ENCODE measurements at regions not wholly inside any gene's neighbourhood (a gene's known extent, or its start where the extent isn't known, plus 50 kb on each side); places are given as distances from the start of the nearest gene placed in this dataset.
A peak's percentile ranks its signal among the peaks of the same experiment; 100 is the strongest.

DNA sequence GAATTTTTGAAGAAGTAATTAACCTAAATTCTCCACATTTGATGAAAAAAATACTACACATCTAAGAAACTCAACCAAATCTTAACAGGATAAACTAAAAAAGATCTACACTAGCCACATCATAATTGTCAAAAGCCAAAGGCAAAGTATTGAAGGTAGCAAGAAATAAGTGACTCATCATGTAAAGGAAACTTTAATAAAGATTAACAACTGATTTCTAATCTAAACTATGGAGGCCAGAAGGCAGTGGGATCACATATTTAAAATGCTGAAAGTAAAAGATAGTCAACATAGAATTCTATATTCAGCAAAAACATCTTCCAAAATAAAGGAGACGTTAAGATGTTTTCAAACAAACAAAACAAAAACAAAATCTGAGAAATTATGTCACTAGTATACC, 2002.9 kb downstream of the MAT2B start:
- Mint-ChIP-seq H3K27me3 (no peaks in the 10 kb centered on the region), H3K9me3 (peaks cover 8 to 14% of the 10 kb centered on the region in 2 donors), H3K4me1 (no peaks in the 10 kb centered on the region), H3K27ac (no peak overlapping the region), H3K4me3 (no peak overlapping the region), H3K36me3 (no peaks in the 10 kb centered on the region)
- DNase-seq (no peak), ATAC-seq (replicated peaks) (no peak)

DNA sequence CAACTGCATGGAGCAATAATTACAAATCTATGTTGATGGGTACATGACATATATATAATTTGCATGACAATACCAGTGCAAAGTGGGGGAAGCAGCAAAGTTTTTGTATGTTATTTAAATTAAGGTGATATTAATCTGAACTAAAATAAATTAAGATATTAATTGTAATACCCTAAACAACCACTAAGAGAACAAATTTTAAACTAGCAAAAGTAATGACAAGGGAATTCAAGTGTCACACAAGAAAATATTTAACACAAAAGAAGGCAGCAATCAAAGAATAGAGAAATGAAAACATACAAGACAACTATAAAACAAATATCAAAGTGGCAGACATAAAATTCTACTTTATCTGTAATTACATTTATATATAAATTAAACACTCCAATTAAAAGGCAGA, 2003.4 kb downstream of the MAT2B start:
- Mint-ChIP-seq H3K4me3 (no peak overlapping the region), H3K9me3 (peaks cover 8 to 14% of the 10 kb centered on the region in 2 donors), H3K4me1 (no peaks in the 10 kb centered on the region), H3K27me3 (no peaks in the 10 kb centered on the region), H3K27ac (no peak overlapping the region), H3K36me3 (no peaks in the 10 kb centered on the region)
- ATAC-seq (replicated peaks) (no peak), DNase-seq (no peak)

DNA sequence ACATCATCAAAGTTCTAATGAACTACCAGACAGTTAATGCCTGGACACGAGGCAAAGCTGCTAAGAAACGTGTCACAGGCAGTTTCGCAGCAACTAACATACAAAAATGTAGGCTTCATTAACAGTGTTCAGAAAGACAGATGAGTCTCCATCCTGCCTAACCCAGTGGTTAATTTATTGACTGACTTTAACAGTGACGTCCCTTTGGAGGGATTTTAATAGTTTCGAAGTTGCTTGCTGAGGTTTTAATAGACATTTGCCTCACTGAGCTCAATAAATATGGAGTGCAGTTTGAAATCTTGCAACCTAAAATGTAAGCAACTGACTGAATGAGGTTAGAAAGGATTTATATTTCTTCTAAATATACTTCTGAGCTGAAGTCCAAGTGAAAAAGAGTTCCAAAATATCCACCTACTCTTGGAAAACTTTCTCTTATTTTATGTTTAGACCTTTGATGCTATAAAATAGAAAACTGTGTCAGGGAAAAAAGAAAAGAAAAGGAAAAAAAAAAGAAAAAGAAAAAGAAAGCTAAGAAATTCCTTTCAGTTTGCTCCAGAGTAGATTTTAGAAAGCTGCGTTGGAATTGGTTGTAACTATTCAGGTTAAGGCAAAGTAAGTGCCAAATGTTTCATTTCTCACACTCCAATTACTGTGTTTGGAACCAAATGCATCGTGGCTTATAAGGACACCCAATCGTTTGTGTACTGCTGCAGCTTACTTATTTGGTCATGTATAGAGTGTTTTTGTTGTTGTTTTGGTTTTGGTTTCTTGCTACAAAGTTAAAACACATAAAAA, 2016.6 kb downstream of the MAT2B start:
- H3K9me3 Mint-ChIP-seq, result peaks cover 0 to 3% of the 10 kb centered on the region in 2 donors
- no peak overlapping the region for H3K27ac Mint-ChIP-seq
- no peak overlapping the region for H3K4me3 Mint-ChIP-seq
- DNase-seq (no peak), ATAC-seq (replicated peaks) (no peak)
- H3K36me3 Mint-ChIP-seq, result no peaks in the 10 kb centered on the region
- no peaks in the 10 kb centered on the region for H3K27me3 Mint-ChIP-seq
- H3K4me1 Mint-ChIP-seq, result no peaks in the 10 kb centered on the region

DNA sequence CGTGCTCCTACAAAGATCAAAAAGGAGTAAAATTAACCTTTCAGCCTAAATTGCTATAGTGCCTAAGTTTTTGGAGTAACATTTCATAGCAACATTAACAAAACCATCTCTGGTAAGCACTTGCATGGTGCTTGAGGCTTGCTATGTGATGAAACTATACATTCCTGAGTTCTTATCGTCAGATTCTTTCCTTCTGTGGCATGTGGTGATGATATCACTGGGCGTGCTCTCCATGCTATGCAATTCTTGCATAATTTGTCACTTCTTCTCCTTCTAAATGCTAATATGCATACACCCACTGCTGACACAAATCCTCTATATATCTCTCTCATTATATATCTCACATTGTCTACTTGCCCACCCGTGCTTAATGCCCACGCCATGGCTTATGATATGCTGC, 2019.9 kb downstream of the MAT2B start:
- DNase-seq, result no peak

DNA sequence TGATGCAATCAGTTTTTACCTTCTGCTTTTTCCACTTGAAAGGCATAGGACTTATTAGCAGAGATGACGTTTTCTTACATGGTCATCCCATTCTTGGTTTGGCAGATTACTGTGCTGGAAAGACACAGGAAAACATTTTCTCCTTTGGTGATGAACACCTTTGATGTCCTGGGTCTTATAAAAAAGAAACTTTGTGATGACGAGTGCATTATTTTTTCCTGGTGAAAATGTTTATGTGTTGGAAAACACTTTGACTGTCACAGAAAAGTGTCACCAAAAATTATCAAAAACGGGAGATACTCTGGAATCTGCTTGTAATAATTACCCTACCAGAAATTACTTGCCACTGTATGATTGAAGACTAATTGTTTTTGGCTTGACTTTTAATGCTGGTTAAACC, 2020.9 kb downstream of the MAT2B start:
- Mint-ChIP-seq H3K4me1 (no peaks in the 10 kb centered on the region), H3K27ac (no peak overlapping the region), H3K27me3 (no peaks in the 10 kb centered on the region), H3K9me3 (peaks cover 10 to 12% of the 10 kb centered on the region in 2 donors), H3K36me3 (no peaks in the 10 kb centered on the region), H3K4me3 (no peak overlapping the region)
- ATAC-seq (replicated peaks), result no peak
- DNase-seq, result no peak

More for the DNA sequence above, 2019.9 kb downstream of the MAT2B start:
- no peak overlapping the region for H3K27ac Mint-ChIP-seq
- no peak overlapping the region for H3K4me3 Mint-ChIP-seq
- no peaks in the 10 kb centered on the region for H3K36me3 Mint-ChIP-seq
- H3K27me3 Mint-ChIP-seq, result no peaks in the 10 kb centered on the region
- no peaks in the 10 kb centered on the region for H3K4me1 Mint-ChIP-seq
- no peak for ATAC-seq (replicated peaks)
- peaks cover 10 to 12% of the 10 kb centered on the region in 2 donors for H3K9me3 Mint-ChIP-seq

DNA sequence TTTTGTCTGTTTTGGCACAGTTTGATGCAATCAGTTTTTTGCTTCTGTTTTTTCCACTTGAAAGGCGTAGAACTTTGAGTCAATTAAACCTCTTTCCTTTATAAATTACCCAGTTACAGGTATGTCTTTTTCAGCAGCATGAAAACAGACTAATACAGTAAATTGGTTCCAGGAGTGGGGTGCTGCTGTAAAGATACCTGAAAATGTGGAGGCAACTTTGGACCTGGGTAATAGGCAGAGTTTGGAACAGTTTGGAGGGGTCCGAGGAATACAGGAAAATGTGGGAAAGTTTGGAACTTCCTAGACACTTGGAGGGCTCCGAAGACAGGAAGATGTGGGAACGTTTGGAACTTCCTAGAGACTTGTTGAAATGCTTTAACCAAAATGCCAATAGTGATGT, 2022.2 kb downstream of the MAT2B start:
- H3K36me3 Mint-ChIP-seq, result no peaks in the 10 kb centered on the region

DNA sequence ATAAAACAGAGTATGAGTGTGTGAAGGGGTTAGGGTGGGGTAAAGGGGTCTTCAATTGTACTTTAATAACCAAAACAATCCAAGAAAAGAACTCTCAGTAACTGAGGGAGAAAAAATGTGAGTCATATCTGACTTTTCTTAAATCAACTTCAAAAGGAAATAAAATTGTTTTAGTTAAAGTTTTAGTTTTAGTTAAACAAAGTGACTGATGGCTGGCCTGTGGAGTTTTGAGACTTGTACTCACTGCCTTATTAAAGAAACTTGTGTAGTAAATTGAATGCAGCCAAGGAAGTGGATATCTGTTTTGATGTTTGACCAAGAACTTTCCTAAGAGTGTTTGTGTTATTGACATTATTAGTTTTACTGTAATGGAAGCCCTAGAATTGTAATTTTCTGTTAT, 2032.6 kb downstream of the MAT2B start:
- ATAC-seq (replicated peaks) (no peak), DNase-seq (no peak)
- Mint-ChIP-seq H3K4me1 (no peaks in the 10 kb centered on the region), H3K27ac (no peak overlapping the region), H3K36me3 (no peaks in the 10 kb centered on the region), H3K4me3 (no peak overlapping the region), H3K9me3 (peaks cover 0 to 2% of the 10 kb centered on the region in 2 donors), H3K27me3 (no peaks in the 10 kb centered on the region)

More for the DNA sequence above, 2022.2 kb downstream of the MAT2B start:
- DNase-seq, result no peak
- Mint-ChIP-seq H3K4me3 (no peak overlapping the region), H3K9me3 (peaks cover 10 to 12% of the 10 kb centered on the region in 2 donors), H3K4me1 (no peaks in the 10 kb centered on the region), H3K27me3 (no peaks in the 10 kb centered on the region), H3K27ac (no peak overlapping the region)
- no peak for ATAC-seq (replicated peaks)

DNA sequence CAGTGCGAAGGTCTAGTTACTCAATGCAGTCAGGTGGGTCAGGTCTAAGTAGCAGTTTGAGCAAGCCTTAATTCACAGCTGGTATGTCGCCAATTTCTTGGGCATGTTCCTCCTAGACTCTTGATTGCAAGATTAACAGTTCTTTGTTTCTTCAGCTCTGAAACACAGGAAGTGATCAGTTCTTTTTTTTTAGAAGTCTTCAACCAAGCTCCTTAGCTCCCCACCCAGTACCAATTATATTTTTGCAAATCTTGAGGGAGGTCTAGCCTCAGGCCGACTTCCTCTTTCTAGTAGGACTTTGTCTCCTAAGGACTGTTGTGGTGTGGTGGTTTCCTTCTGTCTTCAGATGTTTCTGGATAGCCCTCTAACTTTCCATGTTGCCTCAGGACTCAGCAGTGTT, 2054.2 kb downstream of the MAT2B start:
- no peak for DNase-seq

DNA sequence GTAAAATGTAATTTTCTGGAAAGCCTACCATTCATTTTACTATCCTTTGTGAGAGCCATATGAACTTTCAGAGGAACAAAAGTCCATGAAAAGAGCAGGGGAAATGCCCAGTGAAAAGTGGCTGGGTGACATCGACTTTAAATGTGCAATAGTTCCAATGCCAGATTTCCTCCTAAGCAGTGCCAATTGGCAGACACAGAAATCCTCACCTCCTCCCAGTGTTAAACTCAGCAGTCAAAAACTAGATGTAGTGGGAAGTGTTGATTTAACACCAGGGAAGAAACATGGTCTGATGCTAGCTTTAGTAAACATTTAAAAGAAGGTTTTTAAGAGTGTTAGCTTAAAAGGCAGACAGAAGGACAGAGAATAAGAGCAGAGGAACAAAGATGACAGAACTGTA, 2055.2 kb downstream of the MAT2B start:
- H3K4me3 Mint-ChIP-seq, result no peak overlapping the region
- H3K27me3 Mint-ChIP-seq, result no peaks in the 10 kb centered on the region
- no peaks in the 10 kb centered on the region for H3K9me3 Mint-ChIP-seq
- H3K27ac Mint-ChIP-seq, result no peak overlapping the region
- no peaks in the 10 kb centered on the region for H3K36me3 Mint-ChIP-seq
- DNase-seq, result no peak
- no peak for ATAC-seq (replicated peaks)
- H3K4me1 Mint-ChIP-seq, result peaks cover 0 to 3% of the 10 kb centered on the region in 2 donors

More for the DNA sequence above, 2054.2 kb downstream of the MAT2B start:
- H3K9me3 Mint-ChIP-seq, result peaks cover 0 to 2% of the 10 kb centered on the region in 2 donors
- H3K27ac Mint-ChIP-seq, result no peak overlapping the region
- ATAC-seq (replicated peaks), result peak; percentile 42 to 68
- H3K36me3 Mint-ChIP-seq, result no peaks in the 10 kb centered on the region
- no peaks in the 10 kb centered on the region for H3K27me3 Mint-ChIP-seq
- H3K4me1 Mint-ChIP-seq, result peaks cover 0 to 3% of the 10 kb centered on the region in 2 donors
- no peak overlapping the region for H3K4me3 Mint-ChIP-seq

DNA sequence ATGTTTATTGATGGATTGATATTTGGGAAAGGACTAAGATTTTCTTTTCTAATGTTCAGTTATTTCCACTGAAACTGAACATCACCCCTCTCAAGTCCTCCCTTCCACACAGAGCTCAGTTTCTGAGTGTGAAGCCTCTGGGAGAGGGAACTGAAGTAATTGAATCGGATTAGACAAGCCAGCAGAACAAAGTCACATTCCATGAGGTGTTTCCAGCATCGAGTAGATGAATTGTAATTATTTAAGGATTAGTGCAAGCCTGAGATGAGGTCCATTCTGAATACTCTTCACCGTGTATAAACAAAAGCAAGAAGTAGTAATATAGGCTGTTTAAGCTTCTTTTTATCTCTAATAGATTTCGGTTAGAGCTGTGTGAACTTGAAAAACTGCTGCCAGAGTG, 2060.5 kb downstream of the MAT2B start:
- H3K4me3 Mint-ChIP-seq, result no peak overlapping the region
- no peaks in the 10 kb centered on the region for H3K27me3 Mint-ChIP-seq
- H3K36me3 Mint-ChIP-seq, result no peaks in the 10 kb centered on the region
- no peaks in the 10 kb centered on the region for H3K4me1 Mint-ChIP-seq
- DNase-seq (no peak), ATAC-seq (replicated peaks) (no peak)
- H3K27ac Mint-ChIP-seq, result no peak overlapping the region
- peaks cover 2 to 8% of the 10 kb centered on the region in 2 donors for H3K9me3 Mint-ChIP-seq

DNA sequence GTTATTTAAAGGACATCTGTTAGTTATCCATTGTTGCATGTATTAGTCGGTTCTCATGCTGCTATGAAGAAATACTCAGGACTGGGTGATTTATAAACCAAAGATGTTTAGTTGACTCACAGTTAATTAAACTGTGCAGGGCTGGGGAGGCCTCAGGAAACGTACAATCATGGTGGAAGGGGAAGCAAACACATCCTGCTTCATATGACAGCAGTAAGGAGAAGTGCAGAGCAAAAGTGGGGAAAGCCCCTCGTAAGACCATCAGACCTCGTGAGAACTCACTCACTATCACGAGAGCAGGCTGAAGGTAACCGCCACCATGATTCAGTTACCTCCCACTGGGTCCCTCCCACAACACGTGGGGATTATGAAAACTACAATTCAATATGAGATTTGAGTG, 2064.1 kb downstream of the MAT2B start:
- H3K27ac Mint-ChIP-seq, result no peak overlapping the region
- H3K4me1 Mint-ChIP-seq, result no peaks in the 10 kb centered on the region
- H3K36me3 Mint-ChIP-seq, result no peaks in the 10 kb centered on the region
- H3K9me3 Mint-ChIP-seq, result peaks cover 6 to 13% of the 10 kb centered on the region in 2 donors
- no peaks in the 10 kb centered on the region for H3K27me3 Mint-ChIP-seq
- no peak overlapping the region for H3K4me3 Mint-ChIP-seq
- no peak for ATAC-seq (replicated peaks)
- DNase-seq, result no peak

DNA sequence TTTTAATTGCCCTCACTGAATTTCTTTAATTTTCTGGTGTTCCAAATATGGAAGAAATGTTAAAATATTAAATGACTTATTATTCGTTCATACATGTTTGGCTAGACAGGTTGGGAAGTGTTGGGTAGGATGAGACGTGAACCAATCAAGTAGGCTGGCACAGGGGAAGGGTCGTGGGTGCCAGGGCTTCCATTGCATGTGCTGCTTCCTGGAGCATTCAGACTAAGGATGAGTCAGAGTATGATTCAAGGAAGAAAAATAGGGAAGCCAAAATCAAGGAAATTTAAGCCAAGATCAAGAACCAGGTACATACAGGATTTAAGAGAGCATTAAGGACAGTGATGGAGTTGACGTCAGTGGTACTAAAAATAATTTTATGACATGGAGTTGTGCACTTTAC, 2068.0 kb downstream of the MAT2B start:
- Mint-ChIP-seq H3K27me3 (no peaks in the 10 kb centered on the region), H3K4me1 (no peaks in the 10 kb centered on the region), H3K4me3 (no peak overlapping the region), H3K27ac (no peak overlapping the region), H3K36me3 (no peaks in the 10 kb centered on the region), H3K9me3 (peaks cover 5 to 13% of the 10 kb centered on the region in 2 donors)
- no peak for ATAC-seq (replicated peaks)
- DNase-seq, result no peak

DNA sequence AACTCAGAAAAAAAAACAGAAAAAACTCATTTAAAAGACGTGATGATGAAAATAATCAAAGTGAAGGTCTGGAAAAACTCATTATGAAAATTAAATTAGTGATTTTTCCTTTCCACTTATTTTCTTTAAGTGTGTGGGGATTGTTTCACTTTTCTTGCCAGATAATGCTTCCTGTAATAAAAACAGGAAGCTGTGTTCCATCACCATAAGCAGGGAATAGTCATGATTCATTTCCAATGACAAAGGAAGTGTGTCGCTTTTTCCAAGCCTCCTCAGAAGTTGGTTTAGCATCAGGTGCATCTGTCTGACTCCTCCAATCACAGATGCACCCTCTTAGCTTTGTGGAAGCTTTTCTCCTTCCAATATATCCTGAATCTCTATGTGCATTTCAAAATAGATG, 2068.7 kb downstream of the MAT2B start:
- H3K4me1 Mint-ChIP-seq, result no peaks in the 10 kb centered on the region
- no peaks in the 10 kb centered on the region for H3K36me3 Mint-ChIP-seq
- no peak overlapping the region for H3K4me3 Mint-ChIP-seq
- no peaks in the 10 kb centered on the region for H3K27me3 Mint-ChIP-seq
- no peak overlapping the region for H3K27ac Mint-ChIP-seq
- ATAC-seq (replicated peaks), result no peak
- peaks cover 5 to 13% of the 10 kb centered on the region in 2 donors for H3K9me3 Mint-ChIP-seq
- DNase-seq, result no peak

DNA sequence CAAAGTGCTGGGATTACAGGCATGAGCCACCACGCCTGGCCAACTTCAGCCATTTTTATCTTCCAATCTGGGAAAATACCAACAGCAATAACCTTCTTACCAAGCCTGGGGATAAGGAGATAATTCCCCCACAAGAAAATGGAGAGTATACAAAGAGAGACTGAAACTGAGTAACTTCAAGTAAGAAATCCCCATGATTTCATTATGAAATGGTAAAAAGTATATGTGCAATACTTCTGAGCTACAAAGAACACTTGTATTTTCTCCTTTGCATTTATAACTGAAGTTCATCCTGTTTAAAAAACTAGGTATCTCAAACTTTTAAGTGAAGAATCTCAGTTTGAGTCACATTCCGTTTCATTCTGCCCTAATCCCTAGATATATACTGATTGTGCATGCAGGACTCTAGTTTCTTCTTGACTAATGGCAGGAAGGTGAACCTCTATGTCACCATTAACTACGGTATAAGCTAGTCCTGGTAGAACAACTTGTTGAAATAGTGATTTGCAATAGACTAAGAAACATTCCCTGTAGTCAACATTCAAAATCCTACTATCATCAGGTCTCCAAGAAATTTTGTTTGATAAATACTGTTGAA, 2071.4 kb downstream of the MAT2B start:
- H3K27me3 Mint-ChIP-seq, result no peaks in the 10 kb centered on the region
- no peaks in the 10 kb centered on the region for H3K4me1 Mint-ChIP-seq
- peaks cover 0 to 1% of the 10 kb centered on the region in 2 donors for H3K9me3 Mint-ChIP-seq
- no peak overlapping the region for H3K27ac Mint-ChIP-seq
- DNase-seq (no peak), ATAC-seq (replicated peaks) (no peak)
- H3K4me3 Mint-ChIP-seq, result no peak overlapping the region
- no peaks in the 10 kb centered on the region for H3K36me3 Mint-ChIP-seq

DNA sequence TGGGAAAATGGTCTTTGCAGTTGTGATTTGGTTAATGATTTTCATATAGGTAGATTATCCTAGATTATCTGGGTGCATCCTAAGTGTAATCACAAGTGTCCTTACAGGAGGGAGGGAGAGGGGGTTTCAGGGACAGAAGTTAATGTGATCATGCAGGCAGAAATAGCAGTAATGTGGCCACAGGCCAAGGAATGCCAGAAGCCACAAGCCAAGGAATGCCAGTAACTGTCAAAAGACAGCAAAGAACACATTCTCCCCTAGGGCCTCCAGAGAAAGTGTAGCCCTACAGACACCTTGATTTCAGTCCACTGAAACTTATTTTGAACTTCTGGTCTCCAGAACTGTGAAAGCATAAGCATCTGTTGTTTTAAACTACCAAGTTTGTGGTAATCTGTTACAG, 2074.5 kb downstream of the MAT2B start:
- Mint-ChIP-seq H3K27me3 (no peaks in the 10 kb centered on the region), H3K4me1 (no peaks in the 10 kb centered on the region), H3K27ac (no peak overlapping the region), H3K4me3 (no peak overlapping the region), H3K36me3 (no peaks in the 10 kb centered on the region), H3K9me3 (no peaks in the 10 kb centered on the region)
- ATAC-seq (replicated peaks), result no peak
- no peak for DNase-seq

Measured in stimulated activated naive B cell treated with anti-CD40 and anti-IgM and Interleukin-4, amounts not matched to agents 10 μg/mL and 1 μg/mL and 100 μg/mL, for 72 hours (primary cell).